GM19463 (cell line): ENCODE measurements at regions not wholly inside any gene's neighbourhood (a gene's known extent, or its start where the extent isn't known, plus 50 kb on each side); places are given as distances from the start of the nearest gene placed in this dataset.

Experiments
- ATAC-seq: cut with Tn5 transposase; IDR thresholded peaks from one replicate; pipeline ENCODE4 v1.9.1; 2021; ENCODE audit warnings: mild to moderate bottlenecking, moderate library complexity; ENCODE audit not compliant: unreplicated experiment

DNA sequence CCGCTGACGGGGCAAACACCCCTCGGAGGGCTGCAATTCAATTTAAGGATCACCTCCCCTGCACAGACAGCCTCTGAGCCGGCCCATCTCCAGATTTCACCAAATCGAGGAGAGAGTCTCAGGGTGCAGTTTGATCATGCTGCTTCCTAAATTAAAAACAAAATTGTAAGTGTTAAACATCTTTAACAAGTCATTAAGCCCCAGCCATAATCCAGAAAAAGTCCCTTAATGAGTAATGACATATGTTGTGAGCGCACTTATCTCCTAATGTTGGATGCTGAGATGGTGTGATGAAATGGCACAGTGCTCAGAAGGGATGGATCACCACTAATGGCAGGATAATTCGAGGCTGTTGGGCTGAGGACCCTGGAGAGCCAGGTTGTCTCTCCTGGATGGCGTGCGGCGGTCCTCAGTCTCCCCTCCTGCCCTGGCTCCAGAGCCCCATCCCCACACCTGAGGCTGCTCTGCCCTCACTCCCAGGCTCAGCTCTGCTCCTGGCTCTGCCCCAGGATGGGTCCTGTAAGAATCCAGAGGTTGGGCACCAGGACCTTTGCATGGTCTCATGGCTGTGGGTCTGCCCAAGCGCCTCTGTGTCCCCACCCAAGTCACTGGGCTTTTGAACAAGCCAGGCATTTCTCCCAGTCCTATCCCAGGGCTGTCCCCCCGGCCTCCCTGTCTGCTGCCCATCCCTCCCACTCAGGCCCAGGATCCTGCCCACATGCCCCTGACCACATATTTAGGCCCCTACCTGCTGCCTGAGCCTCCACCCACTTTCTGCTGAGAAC lies 224.4 kb upstream of the POU3F1 start:
- no peak for ATAC-seq

DNA sequence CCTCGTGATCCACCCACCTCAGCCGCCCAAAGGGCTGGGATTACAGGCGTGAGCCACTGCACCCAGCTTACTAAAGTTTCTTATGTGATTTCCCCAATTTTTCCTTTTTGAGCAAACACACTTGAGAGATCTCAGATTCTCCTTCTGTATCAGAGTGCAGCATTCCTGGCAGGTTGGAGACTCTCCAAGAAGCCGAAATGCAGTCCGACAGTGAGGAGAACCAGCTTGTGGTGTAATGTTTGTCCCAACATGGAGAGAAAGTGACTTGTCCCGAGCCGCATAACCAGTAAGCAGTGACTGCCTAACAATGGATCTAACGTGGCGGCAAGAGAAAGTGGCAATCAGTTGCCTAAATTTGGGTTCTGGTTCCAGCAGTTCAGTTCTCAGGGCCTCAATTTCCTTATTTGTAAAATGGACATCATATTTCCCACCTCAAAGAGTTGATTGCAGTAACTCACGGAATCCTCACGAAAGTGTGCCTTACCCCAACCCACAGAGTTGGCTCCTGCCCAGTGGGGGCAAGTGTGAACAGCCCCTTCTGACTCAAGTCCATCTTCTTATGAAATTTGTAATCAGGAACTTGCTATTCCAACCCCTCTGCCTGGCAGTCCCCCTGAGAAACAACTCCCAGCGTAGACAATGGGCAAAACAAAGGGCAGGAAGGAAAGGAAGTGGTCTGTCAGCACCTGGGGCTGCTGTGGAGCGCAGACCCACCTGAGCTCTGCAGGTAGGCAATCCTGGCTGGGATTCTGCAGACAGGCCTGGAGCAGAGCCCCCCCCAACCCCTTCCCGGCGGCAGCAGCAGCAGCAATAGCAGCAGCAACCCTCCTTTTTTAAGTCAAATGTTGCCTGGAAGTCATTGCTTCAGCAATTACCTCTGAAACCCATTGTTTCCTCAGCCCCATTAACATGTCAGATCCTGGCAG lies 223.6 kb upstream of the POU3F1 start:
- no peak for ATAC-seq

DNA sequence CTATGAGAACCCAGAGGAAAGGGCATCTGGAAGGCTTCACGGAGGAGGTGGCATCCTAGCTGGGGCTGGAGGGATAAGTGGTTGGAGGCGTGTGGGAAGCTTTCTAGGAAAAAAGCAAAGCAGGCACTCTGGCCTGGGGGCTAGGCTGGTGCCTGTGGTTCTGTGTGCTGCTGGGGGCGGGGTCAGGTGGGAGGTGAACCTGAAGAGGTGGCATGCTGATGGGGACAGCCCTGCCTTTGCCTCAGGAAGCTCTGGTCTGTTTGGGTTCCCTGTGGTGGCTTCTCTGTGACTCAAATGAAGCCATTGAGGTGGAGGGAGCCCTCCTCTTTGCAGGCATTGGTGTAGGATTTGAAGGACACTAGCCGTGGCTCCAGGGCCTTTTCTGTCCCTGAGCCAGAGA lies 221.6 kb upstream of the POU3F1 start:
- ATAC-seq: no peak

DNA sequence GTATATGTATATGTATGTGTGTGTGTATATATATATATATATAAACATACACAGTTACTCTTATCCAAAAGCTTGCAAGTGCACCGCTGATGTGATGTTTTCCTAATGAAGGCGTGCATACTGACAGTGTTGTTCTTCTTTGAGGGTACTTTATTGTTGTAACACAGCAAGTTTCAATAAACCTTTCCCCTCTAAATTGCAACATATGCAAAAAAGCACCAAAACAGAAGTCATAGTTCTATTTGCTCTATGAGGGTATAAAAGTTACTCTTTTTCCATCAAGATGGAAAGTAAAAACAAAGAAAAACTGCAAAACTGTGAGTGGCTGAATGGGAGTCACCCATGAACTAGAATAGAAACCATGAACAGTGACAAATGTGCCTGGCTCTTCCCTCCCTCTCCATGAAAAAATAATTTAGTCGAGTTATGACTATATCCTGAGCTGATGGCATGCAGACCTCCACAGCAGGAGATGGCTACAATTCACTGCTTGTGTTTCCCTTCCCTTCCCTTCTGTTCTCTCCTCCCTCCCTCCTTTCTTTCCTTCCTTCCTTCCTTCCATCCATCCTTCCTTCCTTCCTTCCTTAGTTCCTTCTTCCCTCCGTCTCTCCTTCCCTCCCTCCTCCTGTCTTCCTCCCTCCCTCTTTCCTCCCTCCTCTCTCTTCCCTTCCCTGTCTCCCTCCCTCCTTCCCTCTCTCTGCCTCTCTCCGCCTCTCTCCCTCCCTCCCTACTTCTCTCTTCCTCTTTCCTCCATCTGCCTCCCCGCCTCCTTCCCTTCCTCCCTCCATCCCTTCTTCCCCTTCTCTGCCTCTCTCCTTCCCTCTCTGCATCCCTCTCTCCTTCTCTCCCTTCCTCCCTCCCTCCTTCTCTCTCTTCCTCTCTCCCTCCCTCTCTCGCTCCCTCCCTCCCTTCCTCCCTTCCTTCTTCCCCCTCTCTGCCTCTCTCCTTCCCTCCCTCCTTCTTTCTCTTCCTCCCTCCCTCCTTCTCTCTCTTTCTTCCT lies 220.7 kb upstream of the POU3F1 start:
- ATAC-seq: no peak

DNA sequence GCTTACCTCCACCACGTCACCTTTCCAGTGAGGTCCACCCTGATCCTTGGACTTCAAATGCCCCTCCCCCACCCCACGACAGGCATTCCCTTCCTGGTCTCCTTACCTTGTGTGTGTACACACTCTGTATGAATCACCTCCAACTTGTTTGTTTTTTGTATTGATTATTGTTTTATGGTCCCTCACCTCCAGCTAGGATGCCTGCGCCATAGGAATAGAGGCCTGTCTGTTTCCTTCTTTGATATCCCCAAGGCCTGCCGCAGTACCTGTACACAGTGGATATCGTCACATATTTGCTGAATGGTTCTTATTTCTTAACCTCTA lies 219.6 kb upstream of the POU3F1 start:
- ATAC-seq: no peak

DNA sequence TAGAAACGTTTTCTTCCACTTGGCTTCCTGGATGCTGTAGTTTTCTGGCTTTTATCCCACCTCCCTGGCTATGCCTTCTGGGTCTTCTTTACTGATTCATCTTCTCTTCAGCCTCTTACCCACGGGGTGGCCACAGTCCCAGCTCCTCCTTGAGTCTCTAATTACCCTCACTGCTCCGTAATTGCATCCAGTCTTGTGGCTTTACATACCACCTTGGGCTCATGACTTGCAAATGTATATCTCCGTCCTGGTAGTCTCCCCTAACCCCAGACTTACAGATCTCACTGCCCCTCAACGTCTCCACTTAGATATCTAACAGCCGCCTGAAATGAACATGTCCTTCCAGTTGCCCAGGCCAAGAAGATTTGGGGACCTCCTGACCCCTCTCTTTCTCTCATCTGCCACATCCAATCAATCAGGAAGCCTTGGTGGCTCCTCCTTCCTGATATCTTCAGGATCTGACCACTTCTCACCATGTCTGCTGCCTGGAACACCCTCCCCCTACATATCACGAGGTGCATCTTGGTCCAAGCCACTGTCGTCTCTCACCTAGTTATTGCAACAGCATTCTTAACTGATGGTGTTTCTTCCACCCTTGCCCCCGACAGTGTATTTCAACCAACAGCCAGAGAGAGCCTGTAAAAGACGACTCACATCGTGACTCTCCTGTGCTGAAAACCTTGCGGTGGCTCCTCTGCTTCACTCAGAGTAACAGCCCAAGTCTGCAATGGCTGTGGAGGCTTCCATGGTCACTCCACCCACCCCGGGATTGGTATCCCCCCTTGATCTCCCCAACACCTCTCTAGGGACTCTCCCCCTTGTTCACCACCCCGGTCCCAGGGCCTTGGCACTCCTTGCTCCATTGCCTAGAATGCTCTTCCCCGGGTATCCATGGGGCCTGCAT lies 219.0 kb upstream of the POU3F1 start:
- ATAC-seq: no peak

DNA sequence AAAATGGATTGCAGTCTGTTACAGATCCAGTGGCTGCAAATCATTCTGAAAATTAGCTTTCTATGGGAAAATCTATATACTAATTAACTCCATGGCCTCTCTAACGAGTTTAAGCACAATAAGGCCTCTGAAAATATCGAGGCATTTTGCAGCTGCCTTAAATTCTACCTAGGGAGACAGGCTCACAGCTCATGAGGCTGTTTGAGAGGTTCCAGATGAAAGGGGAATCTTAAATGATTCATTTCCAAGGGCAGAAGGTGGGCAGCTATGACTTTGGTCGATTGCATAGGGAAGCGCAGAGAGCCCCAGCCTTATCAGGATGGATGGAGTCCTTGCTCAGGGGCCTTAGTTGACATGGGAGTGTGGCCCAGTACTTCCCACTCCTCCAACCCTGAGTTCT lies 216.8 kb upstream of the POU3F1 start:
- ATAC-seq: no peak

DNA sequence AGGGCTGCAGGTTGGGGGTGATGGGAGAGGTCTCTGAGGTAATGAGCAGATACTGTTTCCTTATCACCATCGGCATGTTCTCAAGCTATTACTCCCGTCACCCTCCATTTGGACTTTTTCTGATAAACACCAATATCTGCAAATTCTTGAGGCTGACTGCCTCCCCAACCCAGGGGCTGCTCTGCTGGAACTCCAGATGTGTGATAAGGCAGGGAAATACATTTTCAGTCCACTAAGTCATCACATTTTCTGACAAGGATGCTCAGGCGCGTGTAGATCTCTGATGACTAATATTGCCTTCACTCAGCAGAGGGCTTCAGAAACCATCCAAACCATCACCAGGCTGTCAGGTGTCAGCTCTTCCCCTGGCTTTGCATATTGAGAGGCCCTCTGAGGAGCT lies 215.0 kb upstream of the POU3F1 start:
- no peak for ATAC-seq

DNA sequence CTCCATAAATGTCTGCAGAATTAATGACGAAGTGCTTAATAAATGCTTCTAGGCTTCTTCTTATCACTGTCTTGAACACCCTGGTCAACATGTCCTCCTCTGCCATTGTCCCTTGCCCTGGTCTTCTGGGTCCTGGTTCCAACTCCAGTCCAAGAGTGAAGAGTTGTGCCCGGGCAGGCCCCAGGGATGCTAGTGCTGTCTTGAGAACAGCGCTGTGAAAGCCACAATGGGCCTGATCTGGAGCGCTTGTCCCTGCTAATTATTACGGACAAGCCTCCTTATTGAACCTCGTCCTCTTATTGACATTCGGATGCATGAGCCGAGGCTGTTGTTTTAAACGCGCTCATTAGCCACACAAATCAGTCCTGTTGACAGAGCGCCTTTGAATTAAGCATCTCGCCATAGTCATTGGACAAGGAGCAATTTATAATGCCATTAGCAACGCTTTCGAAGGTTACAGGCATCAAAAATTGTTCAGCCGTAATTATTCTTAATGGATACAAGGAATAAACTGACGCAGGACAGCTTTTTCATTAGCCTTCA lies 211.6 kb upstream of the POU3F1 start:
- no peak for ATAC-seq

DNA sequence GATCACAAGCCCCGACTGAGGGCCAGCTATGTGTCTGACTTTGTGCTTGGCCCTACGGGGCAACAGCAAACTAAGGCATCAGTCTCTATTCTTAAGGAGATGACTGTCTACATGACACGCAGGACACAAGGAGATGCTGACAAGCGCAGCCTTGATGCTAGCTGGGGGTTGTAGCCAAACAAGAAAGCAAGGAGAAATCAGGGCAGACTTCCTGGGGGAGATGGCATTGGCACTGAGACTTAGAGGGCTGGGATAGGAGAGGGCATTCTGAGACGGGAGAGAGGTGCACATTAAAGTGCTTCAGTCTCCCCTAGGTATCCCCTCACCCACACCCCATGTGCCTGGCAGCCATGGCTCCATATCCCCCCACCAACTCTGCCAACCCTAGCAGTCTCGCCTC lies 210.8 kb upstream of the POU3F1 start:
- no peak for ATAC-seq

DNA sequence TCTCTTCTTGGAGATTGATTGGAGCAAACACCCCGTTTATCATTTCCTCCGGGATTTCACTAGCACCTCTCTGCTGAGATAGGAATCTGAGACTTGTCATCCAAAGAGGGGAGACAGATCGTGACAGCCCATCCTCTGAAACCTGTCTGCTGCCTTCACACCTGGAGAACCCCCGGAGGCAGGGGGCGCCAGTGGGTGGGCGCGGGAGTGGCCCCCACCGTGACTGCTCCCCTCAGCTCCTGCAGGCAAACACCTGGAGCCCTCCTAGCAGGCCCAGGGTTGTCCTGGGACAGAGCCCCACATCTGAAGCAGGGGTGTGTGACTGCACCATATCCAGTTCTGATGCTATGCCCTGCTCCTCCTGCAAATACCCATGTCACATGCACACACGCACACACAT lies 209.5 kb upstream of the POU3F1 start:
- no peak for ATAC-seq

DNA sequence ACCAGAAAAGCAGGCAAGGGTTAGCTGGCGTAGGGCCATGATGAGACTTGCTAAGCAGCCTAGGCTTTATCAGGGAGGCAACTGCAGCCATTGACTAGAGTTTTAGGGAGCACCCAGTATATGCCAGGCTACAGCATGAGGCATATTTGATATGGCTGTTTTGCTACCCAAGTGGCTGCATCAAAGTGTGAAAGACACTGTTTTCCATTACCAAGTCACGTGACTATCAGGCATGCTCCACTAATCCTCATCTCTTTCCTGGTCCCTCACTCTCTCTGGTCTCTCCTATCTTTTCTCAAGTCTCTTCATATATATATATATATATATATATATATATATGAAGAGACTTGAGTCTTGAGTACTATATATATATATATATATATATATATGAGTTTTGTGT lies 206.7 kb upstream of the POU3F1 start:
- ATAC-seq: no peak

DNA sequence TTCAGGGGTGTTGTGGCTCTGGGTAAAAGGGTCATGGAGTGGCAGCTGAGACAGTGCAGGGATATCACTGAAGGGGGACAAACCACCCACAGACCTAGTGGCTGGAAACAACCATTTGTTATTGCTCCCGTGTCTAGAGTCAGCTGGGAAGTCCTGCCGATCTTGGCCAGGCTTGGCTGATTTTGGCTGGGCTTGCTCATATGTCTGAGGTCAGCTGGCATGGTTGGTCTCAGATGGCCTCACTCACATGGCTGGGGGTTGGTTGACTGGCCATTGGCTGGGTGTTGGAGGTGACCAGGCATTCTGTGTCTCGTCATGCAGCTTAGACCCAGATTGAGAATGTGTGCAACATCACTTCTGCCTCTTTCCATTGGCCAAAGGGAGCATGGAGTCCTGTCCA lies 203.8 kb upstream of the POU3F1 start:
- ATAC-seq: no peak

DNA sequence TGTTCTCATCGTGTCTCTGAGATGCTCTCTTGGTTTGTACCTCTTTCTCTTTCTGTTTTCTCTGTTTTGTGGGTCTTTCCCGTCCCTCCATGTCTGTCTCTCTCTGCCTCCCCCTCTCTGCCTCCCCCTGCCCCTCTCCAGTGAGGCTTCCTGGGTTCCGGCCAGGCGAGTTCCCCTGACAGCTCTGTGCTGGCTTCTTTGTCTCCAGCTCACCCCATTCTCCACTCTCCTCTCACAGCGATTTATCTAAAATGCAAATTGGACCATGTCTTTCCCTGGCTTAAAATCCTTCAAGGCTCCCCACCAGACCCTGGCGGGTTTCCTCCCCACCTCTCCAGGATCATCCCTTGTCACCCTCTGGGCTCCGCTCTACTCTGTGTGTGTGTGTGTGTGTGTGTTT lies 202.4 kb upstream of the POU3F1 start:
- no peak for ATAC-seq

DNA sequence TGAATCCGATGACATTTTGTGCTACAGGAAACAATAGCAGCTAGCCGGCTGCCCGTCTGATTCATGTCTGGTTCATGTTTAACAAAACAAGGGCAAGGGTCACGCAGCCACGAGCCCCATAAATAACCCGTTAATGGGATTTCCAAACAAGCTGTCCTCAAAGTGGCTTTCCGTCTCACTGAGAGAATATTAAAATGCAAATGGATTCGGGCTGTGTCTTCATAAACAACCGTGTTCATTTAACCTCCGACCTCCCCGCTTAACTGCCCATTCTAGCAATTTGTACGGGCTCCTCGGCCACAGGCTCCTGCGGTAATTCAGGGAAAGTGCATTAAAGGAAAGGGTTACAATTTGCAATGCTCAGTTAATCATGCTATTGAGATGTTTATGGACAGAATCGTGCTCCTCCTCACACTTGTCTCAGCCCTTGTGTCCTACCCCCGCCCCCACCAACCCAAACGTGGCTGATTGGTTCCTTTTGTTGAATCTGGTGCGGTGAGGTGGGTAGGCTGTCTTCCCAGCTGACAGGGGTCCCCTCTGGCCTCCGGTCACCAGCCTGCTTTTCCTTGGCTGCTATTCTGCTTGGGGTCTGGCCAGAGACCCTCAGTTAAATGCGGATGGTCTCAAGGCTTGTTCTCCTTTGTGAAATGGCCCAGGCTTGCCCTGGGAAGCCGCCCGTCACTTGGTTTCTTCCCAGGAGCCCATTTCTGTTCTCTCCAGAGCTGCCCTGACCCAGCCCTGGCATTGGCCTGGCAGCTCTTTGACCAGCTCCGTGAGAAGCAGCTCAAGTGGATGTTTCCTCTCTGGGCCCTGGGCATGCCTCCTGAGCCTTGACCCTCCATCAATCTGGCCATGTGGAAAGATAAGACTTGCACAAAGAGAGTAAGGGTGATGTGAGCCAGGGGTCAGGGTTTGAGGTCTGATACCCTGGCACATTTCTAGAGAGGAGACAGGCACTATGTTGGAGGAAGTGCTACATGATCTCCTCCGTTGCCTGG lies 200.7 kb upstream of the POU3F1 start:
- ATAC-seq: no peak

DNA sequence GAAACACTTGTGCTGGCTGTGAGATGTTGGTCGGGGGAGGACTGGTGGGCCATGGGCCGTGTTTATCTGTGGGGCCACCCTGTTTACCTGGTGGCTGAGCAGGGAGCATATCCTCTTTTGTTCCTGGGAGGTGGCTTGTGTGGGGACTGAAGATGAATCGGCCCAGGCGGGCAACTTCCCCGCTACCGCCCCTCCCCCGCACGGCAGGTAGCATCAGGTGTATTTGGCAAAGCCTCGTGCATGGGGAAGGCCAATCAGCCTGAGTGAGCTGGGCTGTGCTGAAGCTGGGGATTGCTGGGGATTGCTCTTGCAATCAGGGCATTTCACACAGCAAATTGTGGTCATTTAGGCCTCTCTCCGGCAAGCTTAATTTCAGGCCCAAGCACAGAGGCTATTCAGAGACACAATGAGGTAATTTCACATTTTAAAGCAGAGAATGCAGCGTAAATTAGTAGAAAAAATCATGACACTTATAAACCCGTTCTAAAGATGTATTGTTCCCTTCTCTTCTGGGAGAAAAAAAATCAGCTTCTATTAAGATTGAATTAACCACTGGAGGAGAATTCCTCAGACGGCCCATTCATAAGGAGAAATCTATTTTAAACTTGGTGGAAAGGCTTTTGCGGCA lies 197.7 kb upstream of the POU3F1 start:
- ATAC-seq: no peak

DNA sequence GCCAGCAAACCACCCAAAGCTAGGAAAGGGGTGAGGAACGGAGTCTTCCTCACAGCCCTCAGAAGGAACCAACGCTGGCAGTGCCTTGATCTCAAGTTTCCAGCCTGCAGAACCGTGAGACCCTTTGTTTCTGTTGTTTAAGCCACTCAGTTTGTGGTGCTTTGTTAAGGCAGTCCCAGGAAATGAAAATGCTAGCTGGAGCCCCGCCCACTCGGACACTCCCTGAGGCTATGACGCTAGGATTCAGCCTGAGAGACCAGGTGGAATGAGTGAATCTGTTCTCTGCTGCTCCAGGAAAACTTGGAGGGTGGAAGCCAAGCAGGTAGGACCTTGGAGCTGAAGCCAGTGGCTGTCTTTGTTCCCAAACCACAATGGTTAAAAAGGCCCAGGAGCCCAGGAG lies 196.5 kb upstream of the POU3F1 start:
- ATAC-seq: no peak

DNA sequence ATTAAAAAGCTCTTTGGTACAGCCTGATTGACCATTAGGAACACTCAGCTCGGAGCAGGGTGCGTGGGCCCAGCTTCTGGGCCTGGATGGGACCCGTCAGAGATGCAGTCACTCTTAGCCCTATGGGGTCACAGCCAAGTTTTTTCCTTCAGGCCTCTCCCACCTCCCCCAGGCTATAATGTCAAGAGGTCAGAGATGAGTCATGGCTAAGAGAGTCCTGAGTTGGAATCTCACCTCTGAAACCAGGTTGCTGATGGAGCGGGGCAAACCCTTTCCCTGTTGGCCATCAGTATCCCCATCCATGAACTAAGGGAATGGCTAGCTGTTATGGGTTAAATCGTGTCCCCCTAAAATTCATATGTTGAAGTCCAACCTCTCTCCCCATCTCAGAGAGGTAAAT lies 195.9 kb upstream of the POU3F1 start:
- no peak for ATAC-seq
